Left lung (tissue), 4 donors: ENCODE measurements at regions not wholly inside any gene's neighbourhood (a gene's known extent, or its start where the extent isn't known, plus 50 kb on each side); places are given as distances from the start of the nearest gene placed in this dataset.

ENCODE experiments used
- ATAC-seq: fragments of 200-7000 bp; cut with Tn5 transposase; one replicate; pipeline ENCODE4 v1.9.1; 2020; ENCODE audit warnings: moderate library complexity
- DNase-seq, 4 donors: peaks; one replicate each; pipeline ENCODE4 v3.0.0-alpha.2; 2013 to 2020
- H3K27ac ChIP-seq, 2 donors: fragments of 200-600 bp; sonication (generic) in 1 of 2; one replicate each; pipeline versions ENCODE4 v1.5.0 to v1.8.0; 2020 to 2021
- H3K27me3 ChIP-seq, 2 donors: fragments of 200-600 bp; sonication (generic) in 1 of 2; one replicate each; pipeline versions ENCODE4 v1.5.0 to v1.8.0; 2020 to 2021
- H3K36me3 ChIP-seq, 2 donors: fragments of 200-600 bp; sonication (generic) in 1 of 2; one replicate each; pipeline versions ENCODE4 v1.5.0 to v1.8.0; 2020 to 2021
- H3K4me1 ChIP-seq, 2 donors: fragments of 200-600 bp; one replicate each; pipeline ENCODE4 v1.8.0; 2021
- H3K4me3 ChIP-seq, 2 donors: fragments of 200-600 bp; sonication (generic) in 1 of 2; one replicate each; pipeline versions ENCODE4 v1.5.0 to v1.8.0; 2020 to 2021; ENCODE audit warnings: mild to moderate bottlenecking in 1 of 2
- H3K9me3 ChIP-seq, 2 donors: fragments of 200-600 bp; sonication (generic) in 1 of 2; one replicate each; pipeline versions ENCODE4 v1.5.0 to v1.8.0; 2020 to 2021
- CTCF ChIP-seq, 2 donors: fragments of 200-600 bp; sonication (generic) in 1 of 2; IDR thresholded peaks; one replicate each; pipeline versions ENCODE4 v1.5.0 to v1.8.0; 2021; ENCODE audit warnings: antibody characterized with exemption in 2 of 2
- intact Hi-C, 2 donors: fragments of 100-400 bp; cut with DNase I; formaldehyde crosslinking; loops; one replicate each; pipeline versions ENCODE4 v1.11.2 to v1.14.2; 2022
- donor health status: DM: no; HTN: yes; CAD: no.
- donor health status: DM: no; HTN: no; CAD: no.

GRCh38 chr4:28822163-28822562, 1898.0 kb upstream of the PCDH7 start:
- no peak overlapping the region for H3K27ac ChIP-seq
- no peaks in the 10 kb centered on the region for H3K36me3 ChIP-seq
- TF ChIP-seq CTCF (IDR thresholded peaks at IDR 0.05) = no peak
- DNase-seq (no peak), ATAC-seq (no peak)
- H3K4me3 ChIP-seq = no peak overlapping the region
- no peaks in the 10 kb centered on the region for H3K27me3 ChIP-seq
- H3K9me3 ChIP-seq = peaks cover 0 to 9% of the 10 kb centered on the region in 2 donors
- intact Hi-C loops = no loop called here
- H3K4me1 ChIP-seq = no peaks in the 10 kb centered on the region

GRCh38 chr4:28827866-28828265, 1892.3 kb upstream of the PCDH7 start:
- DNase-seq = no peak
- no peak for TF ChIP-seq CTCF (IDR thresholded peaks at IDR 0.05)
- ATAC-seq = no peak
- intact Hi-C loops = no loop called here
- no peak overlapping the region for H3K27ac ChIP-seq
- no peak overlapping the region for H3K4me3 ChIP-seq
- H3K9me3 ChIP-seq = peaks cover 0 to 5% of the 10 kb centered on the region in 2 donors
- H3K4me1 ChIP-seq = no peaks in the 10 kb centered on the region
- H3K27me3 ChIP-seq = no peaks in the 10 kb centered on the region
- no peaks in the 10 kb centered on the region for H3K36me3 ChIP-seq

- H3K27me3 ChIP-seq = no peaks in the 10 kb centered on the region
- H3K36me3 ChIP-seq = no peaks in the 10 kb centered on the region
- H3K27ac ChIP-seq = no peak overlapping the region
- ATAC-seq = no peak
- TF ChIP-seq CTCF (IDR thresholded peaks at IDR 0.05) = no peak
- no peak for DNase-seq
- intact Hi-C loops = no loop called here
- H3K9me3 ChIP-seq = peaks cover 0 to 4% of the 10 kb centered on the region in 2 donors
- H3K4me3 ChIP-seq = no peak overlapping the region
- no peaks in the 10 kb centered on the region for H3K4me1 ChIP-seq
Measured at GRCh38 chr4:28831867-28832266, 1888.3 kb upstream of the PCDH7 start.

- H3K9me3 ChIP-seq = peaks cover 0 to 4% of the 10 kb centered on the region in 2 donors
- intact Hi-C loops = no loop called here
- ATAC-seq (no peak), DNase-seq (no peak)
- H3K27me3 ChIP-seq = no peaks in the 10 kb centered on the region
- no peak overlapping the region for H3K27ac ChIP-seq
- no peak overlapping the region for H3K4me3 ChIP-seq
- no peaks in the 10 kb centered on the region for H3K4me1 ChIP-seq
- no peak for TF ChIP-seq CTCF (IDR thresholded peaks at IDR 0.05)
- no peaks in the 10 kb centered on the region for H3K36me3 ChIP-seq
Measured at GRCh38 chr4:28832444-28832843, 1887.7 kb upstream of the PCDH7 start.

- DNase-seq (no peak), ATAC-seq (no peak)
- H3K4me3 ChIP-seq = no peak overlapping the region
- intact Hi-C loops = no loop called here
- H3K9me3 ChIP-seq = no peaks in the 10 kb centered on the region
- H3K27ac ChIP-seq = no peak overlapping the region
- H3K4me1 ChIP-seq = no peaks in the 10 kb centered on the region
- H3K27me3 ChIP-seq = no peaks in the 10 kb centered on the region
- no peak for TF ChIP-seq CTCF (IDR thresholded peaks at IDR 0.05)
- H3K36me3 ChIP-seq = no peaks in the 10 kb centered on the region
Measured at GRCh38 chr4:28834120-28834519, 1886.0 kb upstream of the PCDH7 start.
